Activated T-cell treated with anti-CD3 and anti-CD28 coated beads for 48 hours (primary cell): ENCODE measurements at regions not wholly inside any gene's neighbourhood (a gene's known extent, or its start where the extent isn't known, plus 50 kb on each side); places are given as distances from the start of the nearest gene placed in this dataset.

ENCODE experiments used
- DNase-seq: peaks from one replicate; pipeline ENCODE4 v3.0.0-alpha.2; 2020; ENCODE audit warnings: low read depth

DNA sequence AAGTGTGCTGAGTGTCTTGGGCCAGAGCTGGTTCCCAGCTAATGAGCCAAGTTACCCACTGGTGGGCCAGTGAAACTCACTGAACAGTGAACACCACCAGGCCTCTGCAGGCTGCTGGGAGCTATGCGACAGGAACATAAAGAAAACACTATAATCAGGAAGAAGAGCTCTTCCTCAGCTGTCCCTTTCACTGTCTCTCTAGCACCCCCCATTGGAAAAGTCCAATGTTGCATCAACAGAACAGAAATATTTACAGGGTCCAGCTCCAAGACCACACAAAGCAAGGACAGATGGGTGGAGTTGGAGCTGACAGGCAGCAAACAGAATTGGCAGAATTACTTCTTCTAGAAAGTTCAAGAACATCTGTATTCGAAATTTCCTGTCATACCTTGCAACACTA is 903.6 kb upstream of the TMEM132C start:
- DNase-seq: no peak

- no peak for DNase-seq
Measured at GRCh38 chr12:127373559-127373958, 893.4 kb upstream of the TMEM132C start.

GRCh38 chr12:127374447-127374846 is 892.5 kb upstream of the TMEM132C start:
- no peak for DNase-seq

DNA sequence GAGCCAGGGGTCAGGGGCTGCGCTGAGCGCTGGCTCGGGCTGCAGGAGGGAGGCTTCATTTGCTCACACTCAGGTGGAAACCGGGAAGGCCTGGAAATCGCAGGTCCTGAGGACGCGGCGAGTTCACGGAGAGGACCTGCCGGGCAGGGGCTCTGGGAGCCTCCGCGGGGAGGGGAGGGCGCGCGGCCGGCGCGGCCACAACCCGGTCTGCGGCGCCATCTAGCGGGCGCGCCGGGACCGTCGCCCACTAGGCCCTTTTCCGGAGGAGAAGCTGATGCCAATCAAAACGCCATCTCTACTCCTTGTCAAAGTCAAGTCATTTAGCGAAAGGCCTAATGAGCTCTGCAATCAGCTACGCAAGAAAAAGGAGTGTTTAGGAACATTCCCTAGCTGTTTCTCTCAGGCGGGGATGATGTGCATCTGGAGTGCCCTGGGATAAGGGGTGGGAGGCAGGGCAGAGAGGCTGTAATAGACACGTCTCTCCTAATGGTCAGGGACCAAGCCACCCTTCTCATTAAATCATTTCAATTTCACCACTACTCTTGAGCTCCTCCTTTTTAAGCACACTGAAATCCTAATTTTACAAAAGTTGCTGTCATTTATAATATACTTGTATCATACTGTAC is 885.8 kb upstream of the TMEM132C start:
- peak; percentile 60 for DNase-seq

DNA sequence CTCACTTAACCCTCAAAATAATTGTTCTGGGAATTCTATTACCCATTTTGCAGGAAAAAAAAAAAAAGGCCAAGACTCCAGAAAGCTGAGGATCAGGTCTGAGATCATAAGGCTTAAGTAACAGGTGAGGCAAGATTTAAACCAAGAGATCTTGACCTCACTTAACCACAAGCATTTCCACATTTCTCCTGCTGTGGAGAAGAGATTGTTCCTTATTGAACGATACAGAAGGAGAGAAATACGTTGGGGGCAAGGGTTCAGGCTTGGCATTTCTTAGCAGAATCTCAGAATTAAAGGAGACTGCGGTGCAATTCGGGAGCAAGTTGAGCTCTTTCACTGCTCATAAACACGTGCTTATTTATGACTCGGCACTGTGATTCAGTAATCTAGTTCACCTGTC is 885.3 kb upstream of the TMEM132C start:
- no peak for DNase-seq

DNA sequence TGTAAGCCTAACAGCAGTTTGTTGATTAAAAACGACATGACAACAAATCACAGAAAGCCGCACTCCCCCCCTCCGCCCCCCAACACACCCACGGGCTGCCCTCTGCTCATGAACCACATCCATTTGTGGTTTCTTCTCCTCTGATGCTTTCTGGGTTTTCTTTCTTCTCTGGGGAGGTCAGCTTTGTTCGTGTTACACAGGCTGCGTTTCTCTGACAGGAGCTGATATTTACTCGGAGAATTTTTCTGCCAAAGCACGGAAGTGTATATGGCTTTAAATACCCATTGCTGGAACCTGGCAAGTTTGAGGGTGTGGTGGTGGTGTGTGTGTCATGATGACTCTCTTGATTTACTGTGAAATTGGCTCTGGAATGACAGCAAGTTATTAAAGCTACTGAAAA is 883.7 kb upstream of the TMEM132C start:
- no peak for DNase-seq

GRCh38 chr12:127386723-127387122 is 880.2 kb upstream of the TMEM132C start:
- DNase-seq: no peak

GRCh38 chr12:127388985-127389384 is 878.0 kb upstream of the TMEM132C start:
- DNase-seq: no peak

DNA sequence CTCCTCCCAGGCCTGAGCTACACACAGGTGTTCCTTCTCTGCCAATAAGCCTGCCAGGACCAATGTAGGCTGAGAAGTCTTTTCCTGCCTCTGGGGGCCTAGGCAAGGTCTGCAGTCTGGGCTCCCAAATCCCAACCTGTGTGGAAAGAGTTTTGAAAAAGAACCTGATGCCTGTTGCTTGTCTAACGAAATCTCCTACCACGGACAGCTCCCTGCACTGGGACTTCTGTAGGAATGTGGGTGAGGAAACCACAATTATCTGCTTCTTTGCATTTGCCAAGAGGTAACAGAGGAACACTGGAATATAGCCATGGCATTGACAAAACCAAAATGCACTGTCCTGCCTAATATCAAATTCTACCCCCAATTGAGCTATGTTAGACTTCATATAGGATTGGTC is 877.0 kb upstream of the TMEM132C start:
- DNase-seq: no peak

DNA sequence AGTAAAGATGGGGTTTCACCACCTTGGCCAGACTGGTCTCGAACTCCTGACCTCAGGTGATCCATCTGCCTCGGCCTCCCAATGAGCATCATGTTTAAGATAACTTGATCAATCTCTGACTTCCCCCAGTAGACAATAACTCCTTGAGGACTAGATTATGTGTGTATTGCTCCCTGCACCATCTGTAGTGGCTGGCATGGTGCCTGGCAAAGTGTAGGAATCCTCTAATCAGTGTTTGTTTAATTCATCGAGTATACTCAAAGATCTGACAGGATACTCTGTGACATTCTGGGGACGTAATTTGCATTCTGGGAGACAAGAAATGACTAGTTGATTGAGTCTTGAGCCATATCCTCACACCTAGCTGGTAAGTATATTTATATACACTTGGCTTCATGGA is 873.5 kb upstream of the TMEM132C start:
- no peak for DNase-seq

- DNase-seq: no peak
Measured at GRCh38 chr12:127393896-127394295, 873.1 kb upstream of the TMEM132C start.

DNA sequence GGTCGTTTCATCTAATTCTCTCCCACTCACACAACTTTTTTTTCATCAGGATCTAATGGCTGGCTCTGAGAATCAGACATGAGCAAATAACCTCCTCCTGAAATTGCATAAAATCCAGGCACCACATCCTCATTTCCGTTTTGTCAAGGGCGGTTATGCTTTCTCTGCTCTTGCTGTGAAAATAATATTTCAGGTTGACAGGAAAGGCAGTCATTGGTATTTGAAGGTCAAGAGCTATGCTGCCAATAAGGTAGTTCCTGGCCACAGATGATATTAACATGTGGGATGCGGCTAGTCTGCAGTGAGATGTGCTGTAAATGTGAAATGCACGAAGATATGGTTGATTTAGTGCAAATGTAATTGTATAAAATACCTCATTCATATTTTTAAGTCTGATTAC is 870.2 kb upstream of the TMEM132C start:
- no peak for DNase-seq

- no peak for DNase-seq
Measured at GRCh38 chr12:127398016-127398710, 868.8 kb upstream of the TMEM132C start.

GRCh38 chr12:127399451-127399850 is 867.5 kb upstream of the TMEM132C start:
- no peak for DNase-seq

- DNase-seq: no peak
Measured at GRCh38 chr12:127400221-127400620, 866.7 kb upstream of the TMEM132C start.

- no peak for DNase-seq
Measured at GRCh38 chr12:127401005-127401404, 866.0 kb upstream of the TMEM132C start.

DNA sequence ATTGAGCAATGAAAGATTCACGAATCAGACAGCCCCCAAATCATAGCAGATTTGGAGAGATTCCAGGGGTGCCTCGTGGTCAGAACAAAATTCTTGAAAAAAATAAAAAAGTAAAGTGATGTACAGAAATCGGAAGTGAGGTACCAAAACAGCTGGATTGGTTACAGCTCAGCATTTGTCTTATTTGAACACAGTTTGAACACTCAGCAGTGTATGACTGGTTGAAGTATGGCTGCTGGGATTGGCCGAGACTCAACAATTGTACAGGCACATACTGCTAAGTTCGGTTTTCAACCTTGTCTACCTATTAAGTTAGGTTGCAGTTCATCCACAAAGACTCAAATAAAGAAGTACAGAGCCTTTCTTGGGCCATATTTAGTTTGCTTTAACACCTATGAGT is 865.4 kb upstream of the TMEM132C start:
- DNase-seq: no peak

- no peak for DNase-seq
Measured at GRCh38 chr12:127411166-127411915, 855.6 kb upstream of the TMEM132C start.

GRCh38 chr12:127411981-127412380 is 855.0 kb upstream of the TMEM132C start:
- DNase-seq: no peak

DNA sequence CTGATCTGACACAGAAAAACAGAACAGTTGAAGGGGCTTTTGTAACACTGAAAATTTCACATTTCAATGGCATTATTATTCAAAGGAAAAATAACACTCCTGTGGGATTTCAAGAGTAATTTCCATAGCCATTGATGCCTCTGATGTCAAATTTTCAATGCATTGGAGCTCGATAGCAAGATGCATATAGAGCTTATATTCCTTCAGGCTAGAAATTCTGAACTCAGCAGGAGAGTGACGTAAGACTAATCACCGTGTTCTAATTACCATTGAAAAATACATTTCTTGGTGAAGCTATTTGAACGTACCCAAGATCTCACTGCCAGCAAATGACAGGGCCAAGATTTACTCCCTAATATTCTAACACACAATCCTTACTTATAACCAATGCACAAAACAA is 854.1 kb upstream of the TMEM132C start:
- DNase-seq: no peak

GRCh38 chr12:127414186-127414585 is 852.8 kb upstream of the TMEM132C start:
- DNase-seq: no peak

GRCh38 chr12:127414636-127415035 is 852.3 kb upstream of the TMEM132C start:
- no peak for DNase-seq

- DNase-seq: no peak
Measured at GRCh38 chr12:127416796-127417195, 850.2 kb upstream of the TMEM132C start.
